Skeletal muscle tissue (tissue), 3 donors: ENCODE measurements at regions not wholly inside any gene's neighbourhood (a gene's known extent, or its start where the extent isn't known, plus 50 kb on each side); places are given as distances from the start of the nearest gene placed in this dataset.

ENCODE experiments used
- H3K27ac ChIP-seq: one replicate; pipeline ENCODE4 v1.7.0; 2013; ENCODE audit warnings: mild to moderate bottlenecking, low read depth, low read length, inconsistent platforms
- H3K27me3 ChIP-seq, 3 donors: one replicate each; pipeline ENCODE4 v1.7.0; 2013; ENCODE audit warnings: low read length in 3 of 3; ENCODE audit not compliant: control insufficient read depth in 3 of 3, insufficient read depth in 3 of 3
- H3K36me3 ChIP-seq, 3 donors: one replicate each; pipeline ENCODE4 v1.7.0; 2013; ENCODE audit warnings: low read length in 3 of 3; ENCODE audit not compliant: control insufficient read depth in 3 of 3, insufficient read depth in 3 of 3
- H3K4me1 ChIP-seq, 3 donors: one replicate each; pipeline ENCODE4 v1.7.0; 2013; ENCODE audit warnings: low read length in 3 of 3, mild to moderate bottlenecking in 3 of 3; ENCODE audit not compliant: control insufficient read depth in 3 of 3, insufficient read depth in 3 of 3
- H3K4me3 ChIP-seq, 3 donors: one replicate each; pipeline ENCODE4 v1.7.0; 2013; ENCODE audit warnings: low read length in 3 of 3
- H3K9ac ChIP-seq, 3 donors: one replicate each; pipeline ENCODE4 v1.7.0; 2013; ENCODE audit warnings: low read length in 3 of 3, mild to moderate bottlenecking in 3 of 3, moderate library complexity in 2 of 3, low read depth in 1 of 3
- H3K9me3 ChIP-seq, 3 donors: one replicate each; pipeline ENCODE4 v1.7.0; 2013; ENCODE audit warnings: low read length in 3 of 3; ENCODE audit not compliant: control insufficient read depth in 3 of 3
- donor health status: Osteomylitis.

GRCh38 chr13:90118467-90119071 lies 1228.9 kb upstream of the MIR17HG start:
- H3K4me3 ChIP-seq, result no peak overlapping the region

DNA sequence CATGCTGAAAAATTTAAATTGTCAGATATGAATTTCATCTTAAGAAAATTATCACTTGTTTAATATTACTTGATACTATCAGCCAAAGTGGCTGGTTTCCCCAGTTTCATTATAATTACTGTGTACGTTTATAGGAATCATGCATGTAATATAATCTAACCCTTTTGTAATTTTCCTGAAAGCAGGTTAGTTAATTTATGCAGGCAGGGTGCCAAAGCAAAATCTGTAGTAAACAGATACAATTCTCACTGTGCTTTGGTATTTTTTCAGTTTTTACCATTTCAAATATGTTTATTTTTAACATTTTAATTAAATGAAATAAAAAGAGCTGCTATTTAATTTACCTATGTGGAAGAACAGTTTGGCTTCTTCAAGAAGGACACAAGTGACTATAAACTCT lies 1227.5 kb upstream of the MIR17HG start:
- Histone ChIP-seq H3K4me1 (no peaks in the 10 kb centered on the region), H3K4me3 (no peak overlapping the region), H3K27ac (no peak overlapping the region), H3K36me3 (no peaks in the 10 kb centered on the region), H3K9ac (no peak overlapping the region), H3K9me3 (no peaks in the 10 kb centered on the region), H3K27me3 (no peaks in the 10 kb centered on the region)

More at GRCh38 chr13:90118467-90119071, 1228.9 kb upstream of the MIR17HG start:
- Histone ChIP-seq H3K9ac (no peak overlapping the region), H3K9me3 (no peaks in the 10 kb centered on the region), H3K27me3 (no peaks in the 10 kb centered on the region), H3K4me1 (no peaks in the 10 kb centered on the region), H3K36me3 (no peaks in the 10 kb centered on the region), H3K27ac (no peak overlapping the region)

DNA sequence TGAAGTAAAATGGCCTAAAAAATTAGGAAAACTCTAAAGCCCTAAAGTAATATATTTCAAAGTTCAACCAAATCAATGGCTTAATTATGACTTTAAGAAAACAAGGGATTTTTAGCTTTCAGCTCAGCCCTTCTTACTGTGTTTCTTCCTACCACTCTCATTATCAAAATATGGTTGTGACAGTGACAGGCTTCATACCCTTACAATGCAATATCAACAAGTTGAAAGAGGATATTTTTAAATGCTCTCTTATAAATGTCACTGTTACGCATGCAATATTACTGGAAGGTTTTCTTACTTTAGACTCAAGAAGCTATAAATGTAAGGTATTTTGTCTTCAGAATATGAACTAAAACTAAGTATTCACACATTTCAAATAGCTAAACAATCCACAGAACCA lies 1225.7 kb upstream of the MIR17HG start:
- no peaks in the 10 kb centered on the region for H3K36me3 ChIP-seq
- no peak overlapping the region for H3K9ac ChIP-seq
- no peak overlapping the region for H3K27ac ChIP-seq
- H3K4me3 ChIP-seq, result no peak overlapping the region
- H3K27me3 ChIP-seq, result no peaks in the 10 kb centered on the region
- H3K4me1 ChIP-seq, result no peaks in the 10 kb centered on the region
- H3K9me3 ChIP-seq, result no peaks in the 10 kb centered on the region

DNA sequence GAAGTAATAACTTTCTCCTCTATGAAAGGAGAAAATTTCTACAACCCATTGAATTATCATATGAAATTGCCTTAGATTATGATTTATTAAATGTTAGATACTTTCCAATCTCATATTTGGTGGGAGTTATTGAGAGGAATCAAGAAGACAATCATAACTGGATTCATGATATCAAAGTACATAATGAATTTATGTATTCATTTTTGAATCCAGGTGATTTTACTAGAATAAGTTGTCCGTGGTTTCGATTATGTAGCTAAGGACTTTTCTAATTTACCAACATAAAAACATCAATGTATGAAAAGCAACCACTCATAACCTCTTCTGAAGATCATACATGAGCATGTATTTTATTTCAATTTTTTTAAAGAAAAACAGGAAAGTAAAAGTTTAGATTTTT lies 1225.0 kb upstream of the MIR17HG start:
- Histone ChIP-seq H3K27me3 (no peaks in the 10 kb centered on the region), H3K9me3 (no peaks in the 10 kb centered on the region), H3K4me3 (no peak overlapping the region), H3K27ac (no peak overlapping the region), H3K9ac (no peak overlapping the region), H3K36me3 (no peaks in the 10 kb centered on the region), H3K4me1 (no peaks in the 10 kb centered on the region)

- Histone ChIP-seq H3K4me1 (no peaks in the 10 kb centered on the region), H3K27me3 (no peaks in the 10 kb centered on the region), H3K9ac (no peak overlapping the region), H3K27ac (no peak overlapping the region), H3K4me3 (no peak overlapping the region), H3K36me3 (no peaks in the 10 kb centered on the region), H3K9me3 (no peaks in the 10 kb centered on the region)
Observed at GRCh38 chr13:90135558-90135957, 1211.9 kb upstream of the MIR17HG start.

- H3K36me3 ChIP-seq, result no peaks in the 10 kb centered on the region
- H3K9me3 ChIP-seq, result no peaks in the 10 kb centered on the region
- H3K4me1 ChIP-seq, result no peaks in the 10 kb centered on the region
- H3K27me3 ChIP-seq, result no peaks in the 10 kb centered on the region
- no peak overlapping the region for H3K9ac ChIP-seq
- H3K4me3 ChIP-seq, result no peak overlapping the region
- no peak overlapping the region for H3K27ac ChIP-seq
Observed at GRCh38 chr13:90142251-90142650, 1205.2 kb upstream of the MIR17HG start.

DNA sequence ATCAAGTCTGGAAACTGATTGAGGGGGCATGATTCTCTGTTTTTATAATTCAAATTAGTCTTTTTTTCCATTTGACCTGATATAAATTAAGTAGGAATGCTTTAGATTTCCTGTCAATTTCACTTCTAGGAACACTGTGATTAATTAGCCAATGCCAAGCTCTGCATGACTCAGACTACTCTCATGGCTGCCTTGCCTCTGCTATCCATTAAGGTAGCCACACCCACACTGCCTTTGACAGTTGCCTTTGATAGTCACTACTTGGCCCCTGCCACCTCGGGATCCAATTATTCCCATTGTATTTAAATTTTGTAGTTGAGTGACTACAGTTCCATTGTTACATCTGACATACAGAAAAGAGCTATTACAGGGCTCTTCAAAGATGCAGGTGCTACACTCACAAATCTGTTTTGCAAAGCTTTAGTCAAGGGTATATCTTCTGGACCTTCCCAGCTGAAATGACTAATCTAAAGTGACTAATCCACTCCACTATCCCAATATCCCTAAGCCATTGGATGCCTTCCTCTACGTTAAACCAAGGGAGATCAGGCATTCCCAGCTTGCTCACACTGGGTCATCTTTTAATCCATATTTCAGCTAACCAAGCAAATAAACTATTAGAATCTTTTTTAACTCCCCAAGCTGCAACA lies 1193.1 kb upstream of the MIR17HG start:
- Histone ChIP-seq H3K4me1 (no peaks in the 10 kb centered on the region), H3K4me3 (no peak overlapping the region), H3K27ac (no peak overlapping the region), H3K27me3 (no peaks in the 10 kb centered on the region), H3K36me3 (no peaks in the 10 kb centered on the region), H3K9ac (no peak overlapping the region), H3K9me3 (no peaks in the 10 kb centered on the region)

DNA sequence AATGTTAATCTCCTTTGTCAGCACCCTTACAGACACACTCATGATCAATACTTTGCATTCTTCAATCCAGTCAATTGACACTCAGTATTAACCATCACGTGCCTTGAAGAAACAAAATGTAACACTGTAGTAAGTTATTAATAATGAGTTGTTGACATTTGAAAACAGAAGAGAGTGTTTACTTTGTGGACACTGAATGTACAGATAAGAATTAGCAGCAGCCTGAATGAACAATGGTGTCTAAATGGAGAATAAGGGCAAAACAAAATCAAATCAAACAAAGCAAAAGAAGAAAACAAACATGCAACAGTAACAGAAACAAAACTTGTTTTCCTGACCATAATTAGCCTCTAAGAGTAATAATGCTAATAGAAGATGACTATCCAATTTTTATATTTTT lies 1191.1 kb upstream of the MIR17HG start:
- no peaks in the 10 kb centered on the region for H3K36me3 ChIP-seq
- H3K4me1 ChIP-seq, result no peaks in the 10 kb centered on the region
- no peak overlapping the region for H3K4me3 ChIP-seq
- H3K27me3 ChIP-seq, result no peaks in the 10 kb centered on the region
- H3K9ac ChIP-seq, result no peak overlapping the region
- no peak overlapping the region for H3K27ac ChIP-seq
- H3K9me3 ChIP-seq, result no peaks in the 10 kb centered on the region

DNA sequence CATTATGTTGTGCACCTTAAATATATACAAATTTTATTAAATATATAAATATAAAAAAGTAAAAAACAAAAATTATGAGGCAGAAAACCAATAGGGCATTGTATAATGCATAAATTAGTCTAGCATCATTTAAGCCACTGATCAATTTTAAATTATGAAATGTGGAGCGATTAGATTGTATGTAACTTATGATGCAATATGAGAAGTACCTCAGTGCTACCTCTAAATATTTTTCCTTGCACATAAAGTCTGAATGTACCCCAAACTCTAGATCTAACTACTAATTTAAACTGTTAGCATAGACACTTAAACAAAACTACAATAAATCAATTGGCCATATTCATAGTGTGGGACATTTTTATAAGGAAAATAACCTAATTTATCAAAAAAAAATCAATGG lies 1178.5 kb upstream of the MIR17HG start:
- Histone ChIP-seq H3K4me1 (no peaks in the 10 kb centered on the region), H3K27ac (no peak overlapping the region), H3K36me3 (no peaks in the 10 kb centered on the region), H3K9ac (no peak overlapping the region), H3K9me3 (no peaks in the 10 kb centered on the region), H3K27me3 (no peaks in the 10 kb centered on the region), H3K4me3 (no peak overlapping the region)

DNA sequence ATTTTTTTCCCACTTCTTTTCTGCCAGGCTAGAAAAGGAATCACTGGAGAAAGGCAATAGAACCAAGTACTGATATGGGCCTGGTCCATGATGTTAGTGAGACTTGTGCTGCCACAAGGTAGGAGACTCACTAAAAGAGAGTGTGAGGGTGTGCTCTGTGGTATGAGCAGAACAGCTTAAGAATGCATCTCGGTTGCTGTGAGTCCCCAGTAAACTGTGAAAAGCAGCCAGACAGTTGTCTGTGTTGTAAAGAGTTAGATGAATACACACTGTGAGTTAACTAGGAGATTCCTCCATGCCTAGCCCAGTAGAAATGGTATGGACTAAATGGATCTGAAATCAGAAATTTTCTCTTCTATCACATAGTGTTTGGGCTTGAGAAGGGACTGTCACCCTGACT lies 1177.3 kb upstream of the MIR17HG start:
- no peaks in the 10 kb centered on the region for H3K36me3 ChIP-seq
- no peak overlapping the region for H3K4me3 ChIP-seq

More for the DNA sequence above, 1177.3 kb upstream of the MIR17HG start:
- Histone ChIP-seq H3K9ac (no peak overlapping the region), H3K27me3 (no peaks in the 10 kb centered on the region), H3K4me1 (no peaks in the 10 kb centered on the region), H3K27ac (no peak overlapping the region), H3K9me3 (no peaks in the 10 kb centered on the region)
